Prostate gland (tissue), 2 donors: ENCODE measurements at regions not wholly inside any gene's neighbourhood (a gene's known extent, or its start where the extent isn't known, plus 50 kb on each side); places are given as distances from the start of the nearest gene placed in this dataset.

Source experiments
- CTCF ChIP-seq, 4 experiments: fragments of 200-600 bp in 2 of 4; fragments of 450-650 bp in 2 of 4; sonication (generic) in 2 of 4; IDR thresholded peaks; 1 replicate in 3 of 4; 2 replicates in 1 of 4; pipeline ENCODE4 v1.5.1; 2016 to 2019; ENCODE audit warnings: antibody characterized with exemption in 4 of 4, mild to moderate bottlenecking in 2 of 4, moderate library complexity in 2 of 4
- POLR2A ChIP-seq: fragments of 450-650 bp; IDR thresholded peaks from one replicate; pipeline ENCODE4 v1.6.1; 2016; ENCODE audit warnings: antibody characterized with exemption, mild to moderate bottlenecking
- POLR2AphosphoS5 ChIP-seq: sonication (generic); formaldehyde crosslinking; IDR thresholded peaks from one replicate; pipeline ENCODE4 v1.6.1; 2017; ENCODE audit warnings: antibody characterized with exemption

- TF ChIP-seq CTCF (IDR thresholded peaks at IDR 0.05) (no peak), POLR2AphosphoS5 (no peak), POLR2A (no peak)
Observed at GRCh38 chr9:75389101-75389500, 300.8 kb downstream of the OSTF1 start.
